Heart right ventricle (tissue), 16 donors: ENCODE measurements at regions not wholly inside any gene's neighbourhood (a gene's known extent, or its start where the extent isn't known, plus 50 kb on each side); places are given as distances from the start of the nearest gene placed in this dataset.
"Not testable (repeated sequence)": the region's sequence is repeated elsewhere in the genome, so short reads cannot be mapped to it uniquely, and the experiment has no call there.

Experiments used
- ATAC-seq, 8 donors: fragments of 200-7000 bp; cut with Tn5 transposase; one replicate each; pipeline ENCODE4 v1.9.1; 2020; ENCODE audit warnings: mild to moderate bottlenecking in 8 of 8, moderate library complexity in 8 of 8, moderate number of reproducible peaks in 1 of 8
- DNase-seq, 2 donors: peaks; one replicate each; pipeline ENCODE4 v3.0.0-alpha.2; 2020
- H3K27ac ChIP-seq, 10 donors: fragments of 200-600 bp; sonication (generic) in 2 of 10; one replicate each; pipeline versions ENCODE4 v1.5.0 to v1.8.0; 2020 to 2022; ENCODE audit warnings: mild to moderate bottlenecking in 3 of 10
- H3K27me3 ChIP-seq, 7 donors: fragments of 200-600 bp; one replicate each; pipeline ENCODE4 v1.8.0; 2021 to 2022; ENCODE audit warnings: mild to moderate bottlenecking in 2 of 7
- H3K36me3 ChIP-seq, 9 donors: fragments of 200-600 bp; sonication (generic) in 1 of 9; one replicate each; pipeline versions ENCODE4 v1.5.0 to v1.8.0; 2020 to 2022; ENCODE audit warnings: mild to moderate bottlenecking in 2 of 9
- H3K4me1 ChIP-seq, 9 donors: fragments of 200-600 bp; sonication (generic) in 1 of 9; one replicate each; pipeline versions ENCODE4 v1.5.0 to v1.8.0; 2020 to 2022; ENCODE audit warnings: mild to moderate bottlenecking in 4 of 9
- H3K4me3 ChIP-seq, 10 donors: fragments of 200-600 bp; sonication (generic) in 2 of 10; one replicate each; pipeline versions ENCODE4 v1.5.0 to v1.8.0; 2020 to 2022; ENCODE audit warnings: mild to moderate bottlenecking in 7 of 10, moderate library complexity in 2 of 10
- H3K9me3 ChIP-seq, 11 donors: fragments of 200-600 bp in 10 of 11; sonication (generic) in 2 of 11; one replicate each; pipeline versions ENCODE4 v1.5.0 to v1.8.0; 2013 to 2022; ENCODE audit warnings: mild to moderate bottlenecking in 2 of 11, control low read depth in 1 of 11, moderate library complexity in 1 of 11
- WGBS, 2 donors: extraction: QIAGEN DNeasy Blood & Tissue Kit; methylation state at CpG; one replicate each; pipeline ENCODE4 v1.1.7; 2013; ENCODE audit warnings: inconsistent platforms in 1 of 2; 5-methylcytosine and 5-hydroxymethylcytosine counted together
- intact Hi-C, 10 donors: fragments of 100-400 bp; cut with DNase I; formaldehyde crosslinking; loops; one replicate each; pipeline versions ENCODE4 v1.11.1 to v1.14.2; 2022
- TF ChIP-seq, protein P1 (sequence below), 9 donors: fragments of 200-600 bp; sonication (generic) in 2 of 9; IDR thresholded peaks; one replicate each; pipeline versions ENCODE4 v1.5.0 to v1.8.0; 2021 to 2022; ENCODE audit warnings: antibody characterized with exemption in 9 of 9, mild to moderate bottlenecking in 5 of 9, moderate library complexity in 1 of 9
- donor health status: Arrhythmogenic right ventricular cardiomyopathy.
- donor health status: ischemic (EF 13 %, LVEDD 7.1; RV severe dilation, severe dysfunction).
- donor health status: healthy with polysubstance abuse.
- donor health status: DM: no; HTN: yes; CAD: no.
- donor health status: DM: no; HTN: no; CAD: no.
- donor health status: ischemic (EF 25% LVEDD 6.9; RV normal size, moderate dysfunction).
- donor health status: ischemic (EF 25% LVEDD 5.7; RV mildly dilated, moderate dysfunction).
- donor health status: healthy.
- donor health status: DM: yes; HTN: yes; CAD: no.
- donor health status: Ischemic cardiomyopathy.
- donor health status: ischemic (EF 35%, LVEDD 5.7; RV mildly dilated, moderate dysfunction).
- donor health status: nonischemic (EF 11% LVEDD 7.7; RV severe dilation, severe dysfunction).
- donor health status: DM: yes; HTN: yes; CAD: no.
- donor health status: PGD.
- donor health status: ischemic (EF 29% LVEDD 5.4; RV normal size, mild dysfunction).
- donor health status: nonischemic (EF 23%, LVEDD 6.1; RV moderate dilation, normal function).

DNA sequence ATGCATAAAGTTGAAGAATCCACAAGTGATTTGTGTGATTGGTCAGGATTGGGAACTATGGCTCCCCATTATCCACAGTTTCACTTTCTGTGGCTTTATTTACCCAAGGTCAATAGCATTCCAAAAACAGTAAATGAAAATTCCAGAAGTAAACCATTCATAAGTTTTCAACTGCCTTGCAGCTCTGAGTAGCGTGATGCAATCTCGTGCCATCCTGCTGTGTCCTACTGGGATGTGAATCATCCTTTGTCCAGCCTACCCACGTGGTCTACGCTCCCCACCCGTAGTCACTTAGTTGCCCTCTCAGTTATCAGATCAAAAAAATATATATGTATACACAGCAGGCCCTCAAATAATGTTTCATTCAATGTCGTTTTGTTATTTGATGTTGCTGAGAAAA is 89.0 kb upstream of the DLGAP1 start:
- intact Hi-C loops: no loop called here
- no peak for ATAC-seq
- 80 to 81% methylated on average over 6 of the region's 6 CpGs for WGBS, 2 donors

GRCh38 chr18:4543711-4544110 is 88.6 kb upstream of the DLGAP1 start:
- Histone ChIP-seq H3K4me3 (no peak overlapping the region), H3K27me3 (no peaks in the 10 kb centered on the region), H3K36me3 (no peaks in the 10 kb centered on the region), H3K9me3 (peaks cover 0 to 28% (median 10%) of the 10 kb centered on the region in 11 donors), H3K27ac (no peak overlapping the region), H3K4me1 (no peaks in the 10 kb centered on the region)
- no peak for ATAC-seq
- intact Hi-C loops: no loop called here
- no peak for DNase-seq
- TF ChIP-seq, protein P1, sequence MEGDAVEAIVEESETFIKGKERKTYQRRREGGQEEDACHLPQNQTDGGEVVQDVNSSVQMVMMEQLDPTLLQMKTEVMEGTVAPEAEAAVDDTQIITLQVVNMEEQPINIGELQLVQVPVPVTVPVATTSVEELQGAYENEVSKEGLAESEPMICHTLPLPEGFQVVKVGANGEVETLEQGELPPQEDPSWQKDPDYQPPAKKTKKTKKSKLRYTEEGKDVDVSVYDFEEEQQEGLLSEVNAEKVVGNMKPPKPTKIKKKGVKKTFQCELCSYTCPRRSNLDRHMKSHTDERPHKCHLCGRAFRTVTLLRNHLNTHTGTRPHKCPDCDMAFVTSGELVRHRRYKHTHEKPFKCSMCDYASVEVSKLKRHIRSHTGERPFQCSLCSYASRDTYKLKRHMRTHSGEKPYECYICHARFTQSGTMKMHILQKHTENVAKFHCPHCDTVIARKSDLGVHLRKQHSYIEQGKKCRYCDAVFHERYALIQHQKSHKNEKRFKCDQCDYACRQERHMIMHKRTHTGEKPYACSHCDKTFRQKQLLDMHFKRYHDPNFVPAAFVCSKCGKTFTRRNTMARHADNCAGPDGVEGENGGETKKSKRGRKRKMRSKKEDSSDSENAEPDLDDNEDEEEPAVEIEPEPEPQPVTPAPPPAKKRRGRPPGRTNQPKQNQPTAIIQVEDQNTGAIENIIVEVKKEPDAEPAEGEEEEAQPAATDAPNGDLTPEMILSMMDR (IDR thresholded peaks at IDR 0.05): no peak

More for the DNA sequence above, 89.0 kb upstream of the DLGAP1 start:
- DNase-seq: no peak
- Histone ChIP-seq H3K9me3 (peaks cover 0 to 24% (median 6%) of the 10 kb centered on the region in 11 donors), H3K27ac (no peak overlapping the region), H3K27me3 (no peaks in the 10 kb centered on the region), H3K4me3 (no peak overlapping the region), H3K4me1 (no peaks in the 10 kb centered on the region), H3K36me3 (no peaks in the 10 kb centered on the region)
- TF ChIP-seq, protein P1 (IDR thresholded peaks at IDR 0.05): no peak

- no peak overlapping the region for H3K4me3 ChIP-seq
- peaks cover 0 to 49% (median 14%) of the 10 kb centered on the region in 11 donors for H3K9me3 ChIP-seq
- 83 to 84% methylated on average over 3 of the region's 3 CpGs for WGBS, 2 donors
- intact Hi-C loops: no loop called here
- H3K36me3 ChIP-seq: no peaks in the 10 kb centered on the region
- ATAC-seq (no peak), DNase-seq (no peak)
- TF ChIP-seq, protein P1 (IDR thresholded peaks at IDR 0.05): no peak
- H3K27ac ChIP-seq: no peak overlapping the region
- H3K27me3 ChIP-seq: no peaks in the 10 kb centered on the region
- no peaks in the 10 kb centered on the region for H3K4me1 ChIP-seq
Observed at GRCh38 chr18:4541588-4541987, 86.5 kb upstream of the DLGAP1 start.

GRCh38 chr18:4536447-4536846 is 81.3 kb upstream of the DLGAP1 start:
- Histone ChIP-seq H3K36me3 (no peaks in the 10 kb centered on the region), H3K27me3 (no peaks in the 10 kb centered on the region), H3K27ac (no peak overlapping the region), H3K4me1 (no peaks in the 10 kb centered on the region), H3K4me3 (no peak overlapping the region), H3K9me3 (peaks cover 0 to 79% (median 14%) of the 10 kb centered on the region in 11 donors)
- DNase-seq (no peak), ATAC-seq (no peak)
- intact Hi-C loops: no loop called here
- TF ChIP-seq, protein P1 (IDR thresholded peaks at IDR 0.05): no peak

DNA sequence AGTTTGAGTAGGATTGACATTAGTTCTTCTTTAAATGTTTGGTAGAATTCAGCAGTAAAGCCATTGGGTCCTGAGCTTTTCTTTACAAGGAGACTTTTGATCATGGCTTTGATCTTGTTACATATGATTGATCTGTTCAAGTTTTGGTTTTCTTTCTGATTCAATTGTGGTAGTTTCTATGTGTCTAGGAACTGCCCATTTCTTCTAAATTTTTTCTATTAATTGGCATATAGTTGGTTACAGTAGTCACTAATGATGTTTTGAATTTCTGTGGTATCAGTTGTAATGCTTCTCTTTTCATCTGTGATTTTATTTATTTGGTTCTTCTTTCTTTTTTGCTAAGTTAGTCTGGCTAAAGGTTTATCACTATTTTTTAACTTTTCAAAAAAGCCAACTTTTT is 73.3 kb upstream of the DLGAP1 start:
- DNase-seq: no peak
- H3K4me3 ChIP-seq: no peak overlapping the region
- no peak for ATAC-seq
- intact Hi-C loops: no loop called here
- no peak overlapping the region for H3K27ac ChIP-seq
- H3K36me3 ChIP-seq: no peaks in the 10 kb centered on the region
- no peaks in the 10 kb centered on the region for H3K27me3 ChIP-seq
- H3K4me1 ChIP-seq: no peaks in the 10 kb centered on the region
- TF ChIP-seq, protein P1 (IDR thresholded peaks at IDR 0.05): no peak
- peaks cover 0 to 50% (median 11%) of the 10 kb centered on the region in 11 donors for H3K9me3 ChIP-seq

DNA sequence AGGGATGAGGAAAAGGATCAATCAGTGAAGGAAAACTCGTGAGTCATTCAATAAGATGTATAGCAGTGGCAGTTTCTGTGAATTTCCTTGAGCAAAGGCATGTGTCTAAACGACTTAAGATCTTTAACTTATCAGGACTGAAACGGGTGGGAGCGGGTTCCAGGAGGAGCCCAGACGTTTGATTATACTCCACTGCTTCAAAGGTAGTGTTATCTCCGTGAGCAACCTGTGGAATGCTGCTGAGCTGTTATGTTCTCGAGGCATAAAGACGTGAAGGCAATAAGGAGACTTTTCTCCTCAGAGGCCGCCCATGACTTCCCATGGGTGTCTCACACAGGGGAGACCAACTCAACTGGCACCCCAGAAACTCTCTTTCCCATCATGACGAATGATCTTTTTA is 72.7 kb upstream of the DLGAP1 start:
- ATAC-seq, DNase-seq, H3K4me3 ChIP-seq, H3K4me1 ChIP-seq, H3K27me3 ChIP-seq, intact Hi-C loops, H3K27ac ChIP-seq, H3K36me3 ChIP-seq: not testable (repeated sequence)
- WGBS, 2 donors: 32% methylated on average over 10 of the region's 10 CpGs
- H3K9me3 ChIP-seq: peaks cover 0 to 44% (median 8%) of the 10 kb centered on the region in 11 donors
